DOHH2 (cell line): ENCODE measurements at regions not wholly inside any gene's neighbourhood (a gene's known extent, or its start where the extent isn't known, plus 50 kb on each side); places are given as distances from the start of the nearest gene placed in this dataset.

Experiments
- H3F3A ChIP-seq: fragments of 200-600 bp; sonication (generic), shearing (Covaris generic); 2 replicates; pipeline ENCODE4 v1.6.0; 2016; ENCODE audit warnings: antibody characterized with exemption, mild to moderate bottlenecking; ENCODE audit not compliant: control insufficient read depth, insufficient read depth
- H3K27ac ChIP-seq: fragments of 200-600 bp; sonication (generic); 2 replicates; pipeline ENCODE4 v1.5.1; 2014; ENCODE audit warnings: low read depth, mild to moderate bottlenecking, low read length, moderate library complexity
- H3K27me3 ChIP-seq: fragments of 200-600 bp; sonication (generic); 2 replicates; pipeline ENCODE4 v1.6.1; 2014; ENCODE audit warnings: mild to moderate bottlenecking, low read length, mixed read lengths; ENCODE audit not compliant: control insufficient read depth
- H3K36me3 ChIP-seq: fragments of 200-600 bp; sonication (generic); 2 replicates; pipeline ENCODE4 v1.6.1; 2014; ENCODE audit warnings: mild to moderate bottlenecking, low read length, moderate library complexity, mixed read lengths; ENCODE audit not compliant: control insufficient read depth
- H3K4me1 ChIP-seq: fragments of 200-600 bp; sonication (generic); 2 replicates; pipeline ENCODE4 v1.6.1; 2014; ENCODE audit warnings: mild to moderate bottlenecking, low read length, mixed read lengths; ENCODE audit not compliant: control insufficient read depth
- H3K4me2 ChIP-seq: fragments of 200-600 bp; sonication (generic); 2 replicates; pipeline ENCODE4 v1.6.0; 2014; ENCODE audit warnings: mild to moderate bottlenecking, low read length, moderate library complexity
- H3K4me3 ChIP-seq: fragments of 200-600 bp; sonication (generic); 2 replicates; pipeline ENCODE4 v1.5.1; 2014; ENCODE audit warnings: mild to moderate bottlenecking, low read length, mixed read lengths
- H3K79me2 ChIP-seq: fragments of 200-600 bp; sonication (generic); 2 replicates; pipeline ENCODE4 v1.6.1; 2014; ENCODE audit warnings: mild to moderate bottlenecking, low read length, mixed read lengths; ENCODE audit not compliant: control insufficient read depth
- H3K9me2 ChIP-seq: fragments of 200-600 bp; sonication (generic); replicated peaks from 2 replicates; pipeline ENCODE4 v1.6.1; 2014; ENCODE audit warnings: mild to moderate bottlenecking, low read length, mixed read lengths; ENCODE audit not compliant: control insufficient read depth
- H3K9me3 ChIP-seq: fragments of 200-600 bp; sonication (generic); 2 replicates; pipeline ENCODE4 v1.6.1; 2014; ENCODE audit warnings: antibody characterized with exemption, low read length, mixed read lengths; ENCODE audit not compliant: control insufficient read depth, insufficient read depth
- H4K20me1 ChIP-seq: fragments of 200-600 bp; sonication (generic); 2 replicates; pipeline ENCODE4 v1.6.0; 2014; ENCODE audit warnings: low read depth, mild to moderate bottlenecking, antibody characterized with exemption, low read length, moderate library complexity; ENCODE audit not compliant: control insufficient read depth, insufficient read depth
- CTCF ChIP-seq: fragments of 200-600 bp; sonication (generic); IDR thresholded peaks from one replicate; pipeline ENCODE4 v1.5.1; 2014; ENCODE audit warnings: antibody characterized with exemption, mild to moderate bottlenecking, low read depth, low read length; ENCODE audit not compliant: poor library complexity, severe bottlenecking
- EZH2phosphoT487 ChIP-seq: fragments of 200-600 bp; sonication (generic); IDR thresholded peaks from 2 replicates; pipeline ENCODE4 v1.6.1; 2017; ENCODE audit warnings: borderline replicate concordance, mild to moderate bottlenecking, antibody characterized with exemption, low read length, moderate library complexity, mixed read lengths

GRCh38 chr9:7579351-7579750 is 220.2 kb downstream of the DMAC1 start:
- no peaks in the 10 kb centered on the region for H3F3A ChIP-seq
- no peaks in the 10 kb centered on the region for H3K9me2 ChIP-seq
- no peaks in the 10 kb centered on the region for H4K20me1 ChIP-seq
- H3K4me1 ChIP-seq, result no peaks in the 10 kb centered on the region
- H3K4me3 ChIP-seq, result no peak overlapping the region
- H3K27me3 ChIP-seq, result no peaks in the 10 kb centered on the region
- no peaks in the 10 kb centered on the region for H3K36me3 ChIP-seq
- TF ChIP-seq CTCF (no peak), EZH2phosphoT487 (no peak)
- H3K9me3 ChIP-seq, result no peaks in the 10 kb centered on the region
- no peak overlapping the region for H3K4me2 ChIP-seq
- H3K79me2 ChIP-seq, result no peaks in the 10 kb centered on the region
- H3K27ac ChIP-seq, result no peak overlapping the region

- no peak for TF ChIP-seq EZH2phosphoT487
- no peak for TF ChIP-seq CTCF
- Histone ChIP-seq H3K4me1 (no peaks in the 10 kb centered on the region), H3K9me3 (no peaks in the 10 kb centered on the region), H3F3A (no peaks in the 10 kb centered on the region), H3K79me2 (no peaks in the 10 kb centered on the region), H3K36me3 (no peaks in the 10 kb centered on the region), H3K9me2 (no peaks in the 10 kb centered on the region), H3K27ac (no peak overlapping the region), H3K4me2 (no peak overlapping the region), H4K20me1 (no peaks in the 10 kb centered on the region), H3K27me3 (no peaks in the 10 kb centered on the region), H3K4me3 (no peak overlapping the region)
Measured at GRCh38 chr9:7578951-7579350, 220.6 kb downstream of the DMAC1 start.

- Histone ChIP-seq H4K20me1 (no peaks in the 10 kb centered on the region), H3K79me2 (no peaks in the 10 kb centered on the region), H3K4me3 (no peak overlapping the region), H3K9me3 (no peaks in the 10 kb centered on the region), H3K36me3 (no peaks in the 10 kb centered on the region), H3K9me2 (no peaks in the 10 kb centered on the region), H3K4me1 (no peaks in the 10 kb centered on the region), H3K27ac (no peak overlapping the region), H3F3A (no peaks in the 10 kb centered on the region), H3K27me3 (no peaks in the 10 kb centered on the region), H3K4me2 (no peak overlapping the region)
- TF ChIP-seq EZH2phosphoT487 (no peak), CTCF (peak; percentile 93)
Measured at GRCh38 chr9:7570107-7570720, 229.4 kb downstream of the DMAC1 start.
